ENCODE measurements at regions not wholly inside any gene's neighbourhood (a gene's known extent, or its start where the extent isn't known, plus 50 kb on each side); places are given as distances from the start of the nearest gene placed in this dataset.

GRCh38 chr10:128837478-128837877 lies 629.6 kb upstream of the MGMT start:
- DNase-seq = no peak
- Histone ChIP-seq H3K4me3 (no peak overlapping the region), H3K9me3 (no peaks in the 10 kb centered on the region), H3K27me3 (no peaks in the 10 kb centered on the region), H3K4me1 (ENCODE audit: insufficient read depth) (no peaks in the 10 kb centered on the region), H3K36me3 (no peaks in the 10 kb centered on the region), H3K27ac (no peak overlapping the region)
- no peak for TF ChIP-seq POLR2A (IDR thresholded peaks at IDR 0.05)
- TF ChIP-seq CTCF (IDR thresholded peaks at IDR 0.05) = no peak
- no peak for TF ChIP-seq EP300 (IDR thresholded peaks at IDR 0.05)
- 92 to 96% (median 96%) methylated on average over 2 of the region's 2 CpGs for WGBS, 3 donors
- intact Hi-C loops (cut with DNase I) = no loop called here

- Histone ChIP-seq H3K4me3 (no peak overlapping the region), H3K9me3 (no peaks in the 10 kb centered on the region), H3K36me3 (no peaks in the 10 kb centered on the region), H3K27me3 (no peaks in the 10 kb centered on the region), H3K27ac (no peak overlapping the region), H3K4me1 (ENCODE audit: insufficient read depth) (no peaks in the 10 kb centered on the region)
- WGBS, 3 donors = 93 to 95% (median 94%) methylated on average over 9 of the region's 9 CpGs
- TF ChIP-seq POLR2A (IDR thresholded peaks at IDR 0.05) (no peak), CTCF (IDR thresholded peaks at IDR 0.05) (no peak), EP300 (IDR thresholded peaks at IDR 0.05) (no peak)
- intact Hi-C loops (cut with DNase I) = no loop called here
- DNase-seq = no peak
These were observed 627.9 kb upstream of the MGMT start for GRCh38 chr10:128839134-128839533.

- Histone ChIP-seq H3K4me1 (ENCODE audit: insufficient read depth) (no peaks in the 10 kb centered on the region), H3K36me3 (no peaks in the 10 kb centered on the region), H3K4me3 (no peak overlapping the region), H3K27me3 (no peaks in the 10 kb centered on the region), H3K9me3 (no peaks in the 10 kb centered on the region), H3K27ac (no peak overlapping the region)
- DNase-seq = no peak
- intact Hi-C loops (cut with DNase I) = no loop called here
- TF ChIP-seq EP300 (IDR thresholded peaks at IDR 0.05) (no peak), CTCF (IDR thresholded peaks at IDR 0.05) (no peak), POLR2A (IDR thresholded peaks at IDR 0.05) (no peak)
These were observed 627.3 kb upstream of the MGMT start for GRCh38 chr10:128839701-128840100.

GRCh38 chr10:128843972-128844371 lies 623.1 kb upstream of the MGMT start:
- Histone ChIP-seq H3K27ac (no peak overlapping the region), H3K9me3 (no peaks in the 10 kb centered on the region), H3K4me1 (ENCODE audit: insufficient read depth) (no peaks in the 10 kb centered on the region), H3K36me3 (no peaks in the 10 kb centered on the region), H3K4me3 (no peak overlapping the region), H3K27me3 (no peaks in the 10 kb centered on the region)
- intact Hi-C loops (cut with DNase I) = no loop called here
- no peak for DNase-seq
- WGBS, 3 donors = 13 to 26% (median 17%) methylated on average over 4 of the region's 4 CpGs
- TF ChIP-seq CTCF (IDR thresholded peaks at IDR 0.05) (no peak), EP300 (IDR thresholded peaks at IDR 0.05) (no peak), POLR2A (IDR thresholded peaks at IDR 0.05) (no peak)

- no peak overlapping the region for H3K4me3 ChIP-seq
- H3K36me3 ChIP-seq = no peaks in the 10 kb centered on the region
- no peak for DNase-seq
- 82 to 88% (median 88%) methylated on average over 3 of the region's 3 CpGs for WGBS, 3 donors
- no peaks in the 10 kb centered on the region for H3K4me1 ChIP-seq (ENCODE audit: insufficient read depth)
- H3K27ac ChIP-seq = no peak overlapping the region
- no peaks in the 10 kb centered on the region for H3K9me3 ChIP-seq
- no peaks in the 10 kb centered on the region for H3K27me3 ChIP-seq
- TF ChIP-seq POLR2A (IDR thresholded peaks at IDR 0.05) (no peak), CTCF (IDR thresholded peaks at IDR 0.05) (no peak), EP300 (IDR thresholded peaks at IDR 0.05) (no peak)
- intact Hi-C loops (cut with DNase I) = no loop called here
These were observed 620.1 kb upstream of the MGMT start for GRCh38 chr10:128846927-128847326.

Data from ovary (tissue), 7 donors.